ENCODE measurements at regions not wholly inside any gene's neighbourhood (a gene's known extent, or its start where the extent isn't known, plus 50 kb on each side); places are given as distances from the start of the nearest gene placed in this dataset.

DNA sequence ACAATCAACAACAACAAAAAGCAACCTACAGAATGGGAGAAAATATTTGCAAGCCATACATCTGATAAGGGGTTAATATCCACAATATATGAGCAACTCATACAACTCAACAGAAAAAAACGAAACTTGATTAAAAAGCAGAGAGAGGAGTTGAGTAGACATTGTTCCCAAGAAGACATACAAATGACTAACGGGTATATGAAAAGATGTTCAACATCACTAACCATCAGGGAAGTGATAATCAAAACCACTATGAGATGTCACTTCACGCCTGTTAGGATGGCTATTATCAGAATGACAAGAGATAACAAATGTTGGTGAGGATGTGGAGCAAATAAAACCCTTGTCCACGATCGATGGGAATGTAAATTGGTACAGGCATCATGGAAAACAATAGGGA is 145.9 kb downstream of the NRN1 start:
- no peak overlapping the region for H3K4me3 ChIP-seq (ENCODE audit: low read depth, low read length)
- no peak for DNase-seq (ENCODE audit: low read depth)
- no peak for TF ChIP-seq CTCF (conservative IDR thresholded peaks at IDR 0.05; ENCODE audit: low read depth, low read length)

- no peak for DNase-seq (ENCODE audit: low read depth)
- no peak for TF ChIP-seq CTCF (conservative IDR thresholded peaks at IDR 0.05; ENCODE audit: low read depth, low read length)
- no peak overlapping the region for H3K4me3 ChIP-seq (ENCODE audit: low read depth, low read length)
Observed at GRCh38 chr6:5855787-5856470, 150.8 kb downstream of the NRN1 start.

DNA sequence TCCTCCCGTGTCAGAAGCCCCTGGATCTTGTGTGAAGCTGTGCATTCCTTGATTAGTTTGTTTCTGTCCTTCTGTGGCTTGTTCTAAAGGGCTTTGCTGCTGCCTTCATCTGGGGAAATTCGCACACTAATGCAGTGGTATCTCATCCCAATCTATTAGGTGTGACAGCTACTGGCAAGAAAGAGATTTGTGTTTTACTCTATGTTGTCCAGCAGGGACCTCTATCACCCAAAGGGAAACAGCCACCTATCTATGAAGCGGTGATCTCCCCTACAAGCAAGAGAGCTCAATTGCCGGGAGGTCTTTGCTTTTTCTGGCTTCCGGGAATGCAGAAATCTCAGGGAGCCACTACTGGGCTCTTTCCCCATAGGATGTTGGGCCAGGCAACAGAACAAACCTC is 151.8 kb downstream of the NRN1 start:
- no peak for DNase-seq (ENCODE audit: low read depth)
- H3K4me3 ChIP-seq (ENCODE audit: low read depth, low read length): no peak overlapping the region
- TF ChIP-seq CTCF (conservative IDR thresholded peaks at IDR 0.05; ENCODE audit: low read depth, low read length): no peak

- H3K4me3 ChIP-seq (ENCODE audit: low read depth, low read length): peak overlapping the region; percentile 42
- no peak for TF ChIP-seq CTCF (conservative IDR thresholded peaks at IDR 0.05; ENCODE audit: low read depth, low read length)
- DNase-seq (ENCODE audit: low read depth): peak; percentile 30
Observed at GRCh38 chr6:5851261-5851757, 155.4 kb downstream of the NRN1 start.

GRCh38 chr6:5850848-5851255 is 155.9 kb downstream of the NRN1 start:
- peak; percentile 2 for DNase-seq (ENCODE audit: low read depth)
- TF ChIP-seq CTCF (conservative IDR thresholded peaks at IDR 0.05; ENCODE audit: low read depth, low read length): no peak
- H3K4me3 ChIP-seq (ENCODE audit: low read depth, low read length): peak overlapping the region; percentile 25

DNA sequence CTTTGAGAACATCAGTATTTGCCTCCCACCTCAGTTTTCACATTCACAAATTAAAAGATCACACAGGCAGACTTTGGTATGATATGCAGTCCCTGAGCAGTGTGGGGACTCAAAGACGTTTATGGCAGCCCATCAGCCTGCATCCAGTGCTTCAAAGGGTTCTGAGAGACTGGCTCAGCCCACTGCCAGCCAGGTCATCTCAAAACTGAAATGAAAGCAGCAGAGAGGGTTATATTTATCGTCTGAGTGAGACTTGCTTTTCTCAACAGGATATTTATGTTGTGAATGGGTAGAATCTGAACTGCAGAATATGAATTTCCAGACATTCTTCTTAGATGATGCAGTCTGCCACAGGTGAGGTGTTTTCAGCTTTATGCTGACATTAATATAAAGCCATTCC is 159.8 kb downstream of the NRN1 start:
- no peak overlapping the region for H3K4me3 ChIP-seq (ENCODE audit: low read depth, low read length)
- TF ChIP-seq CTCF (conservative IDR thresholded peaks at IDR 0.05; ENCODE audit: low read depth, low read length): no peak
- no peak for DNase-seq (ENCODE audit: low read depth)

GRCh38 chr6:5846335-5846734 is 160.4 kb downstream of the NRN1 start:
- no peak overlapping the region for H3K4me3 ChIP-seq (ENCODE audit: low read depth, low read length)
- DNase-seq (ENCODE audit: low read depth): no peak
- no peak for TF ChIP-seq CTCF (conservative IDR thresholded peaks at IDR 0.05; ENCODE audit: low read depth, low read length)

Data from choroid plexus epithelial cell (primary cell).